SK-N-SH (cell line): ENCODE measurements at regions not wholly inside any gene's neighbourhood (a gene's known extent, or its start where the extent isn't known, plus 50 kb on each side); places are given as distances from the start of the nearest gene placed in this dataset.

Experiments used
- CTCF ChIA-PET: fragments of 300-600, 350-600 bp; formaldehyde crosslinking; extraction: SDS; loops from one replicate; lab custom pipeline; 2021; lab: Yijun Ruan, JAX
- POLR2A ChIA-PET: fragments of 350-600 bp; sonication (Branson Sonifier 250); formaldehyde crosslinking; extraction: SDS; loops from one replicate; lab custom pipeline; 2020; ENCODE audit warnings: antibody characterized with exemption, inconsistent platforms; lab: Yijun Ruan, JAX
- DNase-seq: peaks from one replicate; pipeline ENCODE4 v3.0.0; 2012
- H2AFZ ChIP-seq: fragments of 200-600 bp; sonication (generic); 2 replicates; pipeline ENCODE4 v1.8.1; 2016; ENCODE audit warnings: antibody characterized with exemption, mild to moderate bottlenecking, low read depth
- H3F3A ChIP-seq: fragments of 200-600 bp; sonication (generic); replicated peaks from 2 replicates; pipeline ENCODE3; 2016; ENCODE audit warnings: antibody characterized with exemption, mild to moderate bottlenecking; ENCODE audit not compliant: insufficient read depth
- H3K27ac ChIP-seq, 2 experiments: fragments of 200-500 bp in 1 of 2; fragments of 200-600 bp in 1 of 2; sonication (Bioruptor generic) in 1 of 2; sonication (generic), shearing (Covaris generic) in 1 of 2; 2 replicates each; pipeline versions ENCODE4 v1.5.1 to v1.6.1; 2014 to 2016; ENCODE audit warnings: low read depth in 2 of 2, inconsistent platforms in 1 of 2, low read length in 1 of 2, mild to moderate bottlenecking in 1 of 2, mixed read lengths in 1 of 2
- H3K27me3 ChIP-seq: fragments of 200-600 bp; sonication (generic), shearing (Covaris generic); 2 replicates; pipeline ENCODE4 v1.6.1; 2016; ENCODE audit warnings: mixed run types; ENCODE audit not compliant: insufficient read depth
- H3K36me3 ChIP-seq, 2 experiments: fragments of 200-500 bp in 1 of 2; fragments of 200-600 bp in 1 of 2; sonication (Bioruptor generic) in 1 of 2; sonication (generic) in 1 of 2; replicated peaks in 1 of 2; 2 replicates each; pipeline versions ENCODE3 to v1.5.1; 2014 to 2016; ENCODE audit warnings: low read length in 1 of 2, mild to moderate bottlenecking in 1 of 2; ENCODE audit not compliant: insufficient read depth in 2 of 2, control insufficient read depth in 1 of 2
- H3K4me1 ChIP-seq, 2 experiments: fragments of 200-500 bp in 1 of 2; fragments of 200-600 bp in 1 of 2; sonication (Bioruptor generic) in 1 of 2; sonication (generic), shearing (Covaris generic) in 1 of 2; 2 replicates each; pipeline versions ENCODE4 v1.5.1 to v1.6.1; 2014 to 2016; ENCODE audit warnings: low read depth in 1 of 2, low read length in 1 of 2, mixed run types in 1 of 2; ENCODE audit not compliant: insufficient read depth in 2 of 2, control insufficient read depth in 1 of 2
- H3K4me2 ChIP-seq: fragments of 200-600 bp; sonication (generic), shearing (Covaris generic); 2 replicates; pipeline ENCODE4 v1.6.1; 2017; ENCODE audit warnings: mixed run types
- H3K4me3 ChIP-seq, 2 experiments: fragments of 200-500 bp in 1 of 2; fragments of 200-600 bp in 1 of 2; sonication (Bioruptor generic) in 1 of 2; sonication (generic), shearing (Covaris generic) in 1 of 2; 2 replicates each; pipeline versions ENCODE4 v1.5.1 to v1.8.1; 2014 to 2016; ENCODE audit warnings: low read depth in 2 of 2, inconsistent platforms in 1 of 2, low read length in 1 of 2, mild to moderate bottlenecking in 1 of 2, mixed read lengths in 1 of 2, moderate library complexity in 1 of 2
- H3K79me2 ChIP-seq: fragments of 200-600 bp; sonication (generic); 2 replicates; pipeline ENCODE4 v1.8.1; 2017; ENCODE audit warnings: mild to moderate bottlenecking; ENCODE audit not compliant: insufficient read depth
- H3K9ac ChIP-seq: fragments of 200-600 bp; sonication (generic); 2 replicates; pipeline ENCODE4 v1.6.1; 2017; ENCODE audit warnings: mixed run types
- H3K9me2 ChIP-seq: fragments of 200-600 bp; sonication (generic); 2 replicates; pipeline ENCODE4 v1.6.1; 2017; ENCODE audit warnings: mixed run types
- H3K9me3 ChIP-seq: fragments of 200-600 bp; sonication (generic); 2 replicates; pipeline ENCODE4 v1.6.1; 2017; ENCODE audit warnings: mixed run types, mild to moderate bottlenecking, moderate library complexity
- H4K20me1 ChIP-seq: fragments of 200-600 bp; sonication (generic); 2 replicates; pipeline ENCODE4 v1.6.1; 2017; ENCODE audit warnings: mild to moderate bottlenecking, mixed run types; ENCODE audit not compliant: insufficient read depth
- CHD2 ChIP-seq: fragments of 150-350 bp; IDR thresholded peaks from 2 replicates; pipeline ENCODE4 v1.6.1; 2018; ENCODE audit warnings: low read length; ENCODE audit not compliant: partially characterized antibody
- ELF1 ChIP-seq: IDR thresholded peaks from 2 replicates; pipeline ENCODE4 v1.4.0; 2012
- EP300 ChIP-seq, 2 experiments: IDR thresholded peaks; 2 replicates each; pipeline versions ENCODE4 v1.4.0 to v1.6.1; 2012; ENCODE audit warnings: borderline replicate concordance in 1 of 2, low read depth in 1 of 2, low read length in 1 of 2
- EZH2phosphoT487 ChIP-seq: fragments of 200-600 bp; sonication (generic); IDR thresholded peaks from 2 replicates; pipeline ENCODE4 v1.6.1; 2017; ENCODE audit warnings: low read depth, mixed run types, mild to moderate bottlenecking, antibody characterized with exemption, moderate library complexity, borderline replicate concordance
- FOSL2 ChIP-seq: IDR thresholded peaks from 2 replicates; pipeline ENCODE4 v1.4.0; 2012; ENCODE audit warnings: low read depth, mild to moderate bottlenecking, moderate library complexity, borderline replicate concordance
- FOXM1 ChIP-seq: IDR thresholded peaks from 2 replicates; pipeline ENCODE4 v1.4.0; 2012; ENCODE audit warnings: low read depth, mild to moderate bottlenecking
- IRF3 ChIP-seq: fragments of 150-350 bp; IDR thresholded peaks from 2 replicates; pipeline ENCODE4 v1.6.1; 2016; ENCODE audit warnings: mild to moderate bottlenecking, low read depth, low read length
- MXI1 ChIP-seq: IDR thresholded peaks from 2 replicates; pipeline ENCODE4 v1.6.1; 2012; ENCODE audit warnings: mild to moderate bottlenecking, low read depth, low read length, improper control_type of control experiment
- NFIC ChIP-seq: IDR thresholded peaks from 2 replicates; pipeline ENCODE4 v1.4.0; 2012; ENCODE audit warnings: borderline replicate concordance
- PBX3 ChIP-seq: IDR thresholded peaks from 2 replicates; pipeline ENCODE4; 2012
- POLR2AphosphoS5 ChIP-seq: IDR thresholded peaks from 2 replicates; pipeline ENCODE4 v1.6.1; 2012; ENCODE audit warnings: low read depth, low read length
- RAD21 ChIP-seq: IDR thresholded peaks from 2 replicates; pipeline ENCODE4 v1.6.1; 2012; ENCODE audit warnings: mild to moderate bottlenecking, low read length
- REST ChIP-seq: IDR thresholded peaks from 2 replicates; pipeline ENCODE4 v1.6.1; 2012; ENCODE audit warnings: mild to moderate bottlenecking, low read depth, low read length, moderate library complexity
- RFX5 ChIP-seq: IDR thresholded peaks from 2 replicates; pipeline ENCODE4 v1.6.1; 2012; ENCODE audit warnings: mild to moderate bottlenecking, improper control_type of control experiment, low read length
- SMC3 ChIP-seq: IDR thresholded peaks from 2 replicates; pipeline ENCODE4 v1.6.1; 2012; ENCODE audit warnings: low read depth, low read length, improper control_type of control experiment
- TAF1 ChIP-seq: IDR thresholded peaks from 2 replicates; pipeline ENCODE4 v1.6.1; 2012; ENCODE audit warnings: low read depth, mild to moderate bottlenecking, low read length, moderate library complexity, borderline replicate concordance
- TEAD4 ChIP-seq: IDR thresholded peaks from 2 replicates; pipeline ENCODE4 v1.4.0; 2012; ENCODE audit warnings: mild to moderate bottlenecking, borderline replicate concordance; ENCODE audit not compliant: insufficient read depth
- USF1 ChIP-seq: IDR thresholded peaks from 2 replicates; pipeline ENCODE4 v1.4.0; 2012; ENCODE audit warnings: low read depth, borderline replicate concordance
- ZBTB33 ChIP-seq: IDR thresholded peaks from 2 replicates; pipeline ENCODE4 v1.4.0; 2012; ENCODE audit warnings: low read depth, borderline replicate concordance
- WGBS: methylation state at CpG from one replicate; pipeline ENCODE4 v1.1.6; 2017; ENCODE audit warnings: low lambda C conversion rate; 5-methylcytosine and 5-hydroxymethylcytosine counted together

- Histone ChIP-seq H3K27me3 (no peaks in the 10 kb centered on the region), H3K4me2 (no peak overlapping the region), H3K36me3 (no peaks in the 10 kb centered on the region), H3K27ac (no peak overlapping the region), H3K4me3 (no peak overlapping the region), H3K9me3 (no peaks in the 10 kb centered on the region), H2AFZ (no peak overlapping the region), H3K79me2 (no peaks in the 10 kb centered on the region), H3K9ac (no peak overlapping the region), H4K20me1 (no peaks in the 10 kb centered on the region), H3F3A (no peaks in the 10 kb centered on the region), H3K9me2 (no peaks in the 10 kb centered on the region), H3K4me1 (peaks cover 0 to 4% of the 10 kb centered on the region in 2 experiments; a peak in 1 of 4 replicates)
- TF ChIP-seq RAD21 (no peak), REST (no peak), CHD2 (no peak)
- ChIA-PET CTCF (interaction anchor here (0.9 kb wide), 1 partner anchor 18 kb away, joined by 3 read pairs; no protein-coding TSS in a partner anchor), POLR2A (no interaction called here)
- no peak for DNase-seq
- WGBS = 63% methylated on average over 2 of the region's 2 CpGs
Measured at GRCh38 chr2:144274131-144274530, 245.8 kb downstream of the ZEB2 start.

- H3K4me3 ChIP-seq = no peak overlapping the region
- H3K9me3 ChIP-seq = no peaks in the 10 kb centered on the region
- ChIA-PET CTCF (interaction anchor here (0.6 to 1.5 kb wide), 2 partner anchors 10 to 862 kb away, joined by 3 read pairs; no protein-coding TSS in a partner anchor), POLR2A (no interaction called here)
- no peaks in the 10 kb centered on the region for H4K20me1 ChIP-seq
- no peaks in the 10 kb centered on the region for H3K27me3 ChIP-seq
- no peak overlapping the region for H3K9ac ChIP-seq
- no peaks in the 10 kb centered on the region for H3F3A ChIP-seq
- DNase-seq = no peak
- H2AFZ ChIP-seq = no peak overlapping the region
- no peaks in the 10 kb centered on the region for H3K36me3 ChIP-seq
- H3K4me1 ChIP-seq = peaks cover 0 to 4% of the 10 kb centered on the region in 2 experiments; a peak in 1 of 4 replicates
- TF ChIP-seq FOXM1 = no peak
- TF ChIP-seq FOSL2 = no peak
- TF ChIP-seq CHD2 = no peak
- TF ChIP-seq USF1 = no peak
- no peak for TF ChIP-seq TAF1
- TF ChIP-seq MXI1 = no peak
- no peak for TF ChIP-seq EP300 (IDR thresholded peaks at IDR 0.05; ENCODE audit: borderline replicate concordance in 1 of 2, low read depth in 1 of 2, low read length in 1 of 2)
- TF ChIP-seq ZBTB33 = no peak
- TF ChIP-seq ELF1 = no peak
- no peak for TF ChIP-seq PBX3
- TF ChIP-seq IRF3 = no peak
- TF ChIP-seq SMC3 = no peak
- no peak for TF ChIP-seq RFX5
- TF ChIP-seq TEAD4 = no peak
- no peak for TF ChIP-seq RAD21
- no peak for TF ChIP-seq POLR2AphosphoS5
- no peak for TF ChIP-seq EZH2phosphoT487
- TF ChIP-seq NFIC = no peak
- H3K27ac ChIP-seq = no peak overlapping the region
- H3K4me2 ChIP-seq = no peak overlapping the region
- H3K79me2 ChIP-seq = no peaks in the 10 kb centered on the region
- WGBS = 98% methylated on average over 1 of the region's 1 CpG
- no peaks in the 10 kb centered on the region for H3K9me2 ChIP-seq
Measured at GRCh38 chr2:144270951-144271350, 249.0 kb downstream of the ZEB2 start.
